Heart left ventricle (tissue), 16 donors: ENCODE measurements at regions not wholly inside any gene's neighbourhood (a gene's known extent, or its start where the extent isn't known, plus 50 kb on each side); places are given as distances from the start of the nearest gene placed in this dataset.

Source experiments
- ATAC-seq, 4 donors: fragments of 200-7000 bp; cut with Tn5 transposase; one replicate each; pipeline ENCODE4 v1.9.1; 2020 to 2022; ENCODE audit warnings: moderate library complexity in 4 of 4, mild to moderate bottlenecking in 3 of 4, moderate number of reproducible peaks in 1 of 4
- DNase-seq, 5 donors: peaks; one replicate each; pipeline ENCODE4 v3.0.0-alpha.2; 2020
- H3K27ac ChIP-seq, 12 donors: fragments of 200-600 bp; sonication (generic) in 4 of 12; one replicate each; pipeline versions ENCODE4 v1.5.0 to v1.8.0; 2016 to 2022; ENCODE audit warnings: mild to moderate bottlenecking in 2 of 12
- H3K27me3 ChIP-seq, 9 donors: fragments of 200-600 bp; sonication (generic) in 2 of 9; one replicate each; pipeline versions ENCODE4 v1.5.1 to v1.8.0; 2016 to 2022; ENCODE audit warnings: mild to moderate bottlenecking in 3 of 9
- H3K36me3 ChIP-seq, 9 donors: fragments of 200-600 bp; sonication (generic) in 2 of 9; one replicate each; pipeline versions ENCODE4 v1.5.0 to v1.8.0; 2018 to 2022; ENCODE audit warnings: mild to moderate bottlenecking in 2 of 9
- H3K4me1 ChIP-seq, 12 donors: fragments of 200-600 bp; sonication (generic) in 4 of 12; one replicate each; pipeline versions ENCODE4 v1.5.0 to v1.8.0; 2016 to 2022; ENCODE audit warnings: mild to moderate bottlenecking in 3 of 12
- H3K4me3 ChIP-seq, 12 donors: fragments of 200-600 bp; sonication (generic) in 4 of 12; one replicate each; pipeline versions ENCODE4 v1.5.0 to v1.8.0; 2017 to 2022; ENCODE audit warnings: mild to moderate bottlenecking in 9 of 12, moderate library complexity in 4 of 12
- H3K9me3 ChIP-seq, 12 donors: fragments of 200-600 bp; sonication (generic) in 4 of 12; one replicate each; pipeline versions ENCODE4 v1.5.0 to v1.8.0; 2016 to 2022; ENCODE audit warnings: mild to moderate bottlenecking in 1 of 12
- CTCF ChIP-seq, 12 donors: fragments of 200-600 bp; sonication (generic) in 4 of 12; IDR thresholded peaks; one replicate each; pipeline versions ENCODE4 v1.5.0 to v1.8.0; 2018 to 2022; ENCODE audit warnings: antibody characterized with exemption in 12 of 12, mild to moderate bottlenecking in 5 of 12
- POLR2A ChIP-seq, 2 donors: fragments of 450-650 bp; IDR thresholded peaks; one replicate each; pipeline ENCODE4 v1.6.1; 2017; ENCODE audit warnings: antibody characterized with exemption in 2 of 2, mild to moderate bottlenecking in 2 of 2, moderate library complexity in 2 of 2
- WGBS, 4 donors: extraction: QIAGEN DNeasy Blood & Tissue Kit in 2 of 4; methylation state at CpG; one replicate each; pipeline versions ENCODE4 v1.1.5 to v1.1.7; 2013 to 2018; 5-methylcytosine and 5-hydroxymethylcytosine counted together
- intact Hi-C, 10 donors: fragments of 100-400 bp; cut with DNase I; formaldehyde crosslinking; loops; one replicate each; pipeline versions ENCODE4 v1.11.1 to v1.14.2; 2022
- donor health status: ischemic (EF 13 %, LVEDD 7.1; RV severe dilation, severe dysfunction).
- donor health status: healthy with polysubstance abuse.
- donor health status: DM: no; HTN: yes; CAD: no.
- donor health status: DM: no; HTN: no; CAD: no.
- donor health status: ischemic (EF 25% LVEDD 6.9; RV normal size, moderate dysfunction).
- donor health status: ischemic (EF 25% LVEDD 5.7; RV mildly dilated, moderate dysfunction).
- donor health status: healthy.
- donor health status: DM: yes; HTN: yes; CAD: no.
- donor health status: ischemic (EF 35%, LVEDD 5.7; RV mildly dilated, moderate dysfunction).
- donor health status: nonischemic (EF 11% LVEDD 7.7; RV severe dilation, severe dysfunction).
- donor health status: DM: yes; HTN: yes; CAD: no.
- donor health status: PGD.
- donor health status: ischemic (EF 29% LVEDD 5.4; RV normal size, mild dysfunction).
- donor health status: nonischemic (EF 23%, LVEDD 6.1; RV moderate dilation, normal function).

GRCh38 chr1:199913318-199913717 is 114.2 kb upstream of the NR5A2 start:
- no peaks in the 10 kb centered on the region for H3K4me1 ChIP-seq
- no peak for ATAC-seq
- intact Hi-C loops = no loop called here
- H3K36me3 ChIP-seq = no peaks in the 10 kb centered on the region
- WGBS, 4 donors = 59 to 68% (median 65%) methylated on average over 3 of the region's 3 CpGs
- H3K9me3 ChIP-seq = no peaks in the 10 kb centered on the region
- TF ChIP-seq POLR2A (IDR thresholded peaks at IDR 0.05) = no peak
- no peak for TF ChIP-seq CTCF (IDR thresholded peaks at IDR 0.05)
- no peaks in the 10 kb centered on the region for H3K27me3 ChIP-seq
- H3K27ac ChIP-seq = no peak overlapping the region
- H3K4me3 ChIP-seq = no peak overlapping the region
- no peak for DNase-seq

DNA sequence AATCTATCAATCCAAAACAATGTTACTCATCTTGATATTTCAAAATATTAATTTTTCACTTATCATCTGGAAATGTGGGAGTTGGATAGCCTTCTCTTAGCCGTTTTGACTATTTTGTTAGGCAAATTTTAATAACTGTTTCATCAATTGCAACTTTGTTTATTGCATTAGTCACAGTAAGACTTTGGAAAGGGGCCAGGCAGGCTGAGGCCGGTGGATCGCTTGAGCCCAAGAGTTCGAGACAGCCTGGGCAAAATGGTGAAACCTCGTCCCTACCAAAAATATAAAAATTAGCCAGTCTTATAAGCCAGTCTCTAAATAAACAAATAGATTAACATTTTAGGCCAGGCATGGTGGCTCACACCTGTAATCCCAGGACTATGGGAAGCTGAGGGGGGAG is 113.0 kb upstream of the NR5A2 start:
- 82 to 92% (median 90%) methylated on average over 5 of the region's 5 CpGs for WGBS, 4 donors
- Histone ChIP-seq H3K4me1 (no peaks in the 10 kb centered on the region), H3K9me3 (no peaks in the 10 kb centered on the region), H3K4me3 (no peak overlapping the region), H3K36me3 (no peaks in the 10 kb centered on the region), H3K27me3 (no peaks in the 10 kb centered on the region), H3K27ac (no peak overlapping the region)
- ATAC-seq = no peak
- TF ChIP-seq POLR2A (IDR thresholded peaks at IDR 0.05) = no peak
- TF ChIP-seq CTCF (IDR thresholded peaks at IDR 0.05) = no peak
- no peak for DNase-seq
- intact Hi-C loops = no loop called here

DNA sequence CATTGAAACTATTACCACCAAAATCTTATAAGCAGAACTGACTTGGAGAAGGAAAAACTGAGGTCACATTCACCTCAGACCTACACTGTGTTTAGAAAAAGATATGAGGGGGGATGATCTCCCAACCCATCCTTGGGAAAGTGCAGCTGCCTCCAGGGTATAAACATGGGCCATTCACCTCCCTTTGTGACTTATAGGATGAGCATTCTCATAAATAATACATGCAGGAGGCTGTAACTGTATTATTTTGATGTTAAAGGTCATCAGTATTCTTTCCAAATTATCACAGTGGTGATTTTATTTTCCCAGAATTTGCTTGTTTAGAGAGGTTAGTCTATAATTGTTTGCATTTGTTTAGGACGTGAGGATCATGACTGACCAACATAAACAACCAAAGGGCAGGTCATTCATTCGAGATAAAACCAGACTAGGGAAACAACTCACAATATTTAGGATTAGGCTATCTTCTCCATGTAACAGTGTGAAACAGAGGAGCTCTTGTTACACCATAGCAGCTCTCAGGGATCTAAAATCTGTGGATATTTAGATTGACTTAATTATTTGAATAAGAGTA is 109.2 kb upstream of the NR5A2 start:
- H3K36me3 ChIP-seq = no peaks in the 10 kb centered on the region
- TF ChIP-seq POLR2A (IDR thresholded peaks at IDR 0.05) (no peak), CTCF (IDR thresholded peaks at IDR 0.05) (no peak)
- ATAC-seq = no peak
- no peak overlapping the region for H3K27ac ChIP-seq
- no peak for DNase-seq
- no peak overlapping the region for H3K4me3 ChIP-seq
- intact Hi-C loops = no loop called here
- 47 to 57% (median 50%) methylated on average over 2 of the region's 2 CpGs for WGBS, 4 donors
- H3K9me3 ChIP-seq = no peaks in the 10 kb centered on the region
- no peaks in the 10 kb centered on the region for H3K27me3 ChIP-seq
- H3K4me1 ChIP-seq = no peaks in the 10 kb centered on the region

- 85 to 92% (median 90%) methylated on average over 2 of the region's 2 CpGs for WGBS, 4 donors
- H3K4me3 ChIP-seq = no peak overlapping the region
Measured at GRCh38 chr1:199920635-199921034, 106.9 kb upstream of the NR5A2 start.

More at GRCh38 chr1:199920635-199921034, 106.9 kb upstream of the NR5A2 start:
- Histone ChIP-seq H3K36me3 (no peaks in the 10 kb centered on the region), H3K27ac (no peak overlapping the region), H3K9me3 (no peaks in the 10 kb centered on the region), H3K27me3 (no peaks in the 10 kb centered on the region), H3K4me1 (no peaks in the 10 kb centered on the region)
- DNase-seq = no peak
- TF ChIP-seq CTCF (IDR thresholded peaks at IDR 0.05) (no peak), POLR2A (IDR thresholded peaks at IDR 0.05) (no peak)
- intact Hi-C loops = no loop called here
- no peak for ATAC-seq
